ENCODE measurements at regions not wholly inside any gene's neighbourhood (a gene's known extent, or its start where the extent isn't known, plus 50 kb on each side); places are given as distances from the start of the nearest gene placed in this dataset.

- dilution Hi-C loops (cut with MboI; ENCODE audit: extremely low pct_ligation_motif_present, low sequenced_read_pairs), result no loop called here
- DNase-seq (ENCODE audit: low read depth, low spot score), result no peak
- H4K20me1 ChIP-seq (replicated peaks; ENCODE audit: control insufficient read depth, extremely low read depth, insufficient read depth, low read length), result no peaks in the 10 kb centered on the region
Measured at GRCh38 chr2:198712485-198712884, 745.3 kb downstream of the SATB2 start.

DNA sequence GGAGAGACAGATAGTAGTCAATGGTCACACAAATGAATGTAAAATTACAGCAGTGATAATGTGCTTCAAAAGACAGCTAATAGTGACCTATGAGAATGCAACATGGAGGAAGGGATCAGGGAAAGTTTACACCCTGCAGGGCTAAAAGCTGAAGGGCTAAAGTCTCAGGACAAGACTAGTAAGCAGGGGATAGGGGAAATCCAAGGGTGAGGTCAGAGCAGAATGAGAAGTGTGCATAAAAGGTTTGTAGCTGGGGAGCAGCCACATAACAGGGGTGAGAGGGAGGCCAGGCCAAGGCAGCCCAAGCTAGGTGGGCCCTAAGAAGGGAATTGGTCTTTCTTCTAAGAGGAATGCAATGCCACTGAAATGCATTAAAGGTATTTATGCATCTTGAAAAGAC, 746.3 kb downstream of the SATB2 start:
- no peaks in the 10 kb centered on the region for H3K36me3 ChIP-seq (ENCODE audit: control insufficient read depth in 2 of 2, extremely low read depth in 1 of 2, insufficient read depth in 2 of 2, low read length in 2 of 2)
- H3K27me3 ChIP-seq (ENCODE audit: control insufficient read depth in 2 of 2, insufficient read depth in 2 of 2, low read length in 2 of 2), result no peaks in the 10 kb centered on the region
- H3K4me1 ChIP-seq (ENCODE audit: control insufficient read depth, extremely low read depth, insufficient read depth, low read length), result no peaks in the 10 kb centered on the region
- FAIRE-seq (no peak), DNase-seq (ENCODE audit: low read depth, low spot score) (no peak)
- H3K4me3 ChIP-seq (replicated peaks in 1 of 3; ENCODE audit: insufficient read depth in 1 of 3, low read depth in 1 of 3, low read length in 3 of 3), result no peak overlapping the region
- H3K79me2 ChIP-seq (ENCODE audit: control insufficient read depth, insufficient read depth, low read length), result no peaks in the 10 kb centered on the region
- H3K9me1 ChIP-seq (replicated peaks; ENCODE audit: control insufficient read depth, extremely low read depth, insufficient read depth, low read length), result no peaks in the 10 kb centered on the region
- dilution Hi-C loops (cut with MboI; ENCODE audit: extremely low pct_ligation_motif_present, low sequenced_read_pairs) (no loop called here), intact Hi-C loops (cut with micrococcal nuclease) (no loop called here)
- no TSS peak for BruUV-seq (replicated peaks)
- H3K27ac ChIP-seq (ENCODE audit: insufficient read depth, low read depth, low read length), result no peak overlapping the region
- ChIA-PET CTCF (no interaction called here), POLR2A (no interaction called here)
- H2AFZ ChIP-seq (ENCODE audit: low read depth, low read length), result no peak overlapping the region
- no peak overlapping the region for H3K9ac ChIP-seq (replicated peaks; ENCODE audit: extremely low read depth, insufficient read depth, low read length)
- H3K4me2 ChIP-seq (ENCODE audit: insufficient read depth, low read length), result no peak overlapping the region
- H4K20me1 ChIP-seq (replicated peaks; ENCODE audit: control insufficient read depth, extremely low read depth, insufficient read depth, low read length), result no peaks in the 10 kb centered on the region
- peaks cover 2% of the 10 kb centered on the region for H3K9me3 ChIP-seq (replicated peaks; ENCODE audit: control insufficient read depth, insufficient read depth, low read length)
- no peak for TF ChIP-seq CTCF (IDR thresholded peaks at IDR 0.05; ENCODE audit: extremely low read depth in 1 of 2, insufficient read depth in 1 of 2, low read depth in 1 of 2, low read length in 2 of 2)
- no peak for TF ChIP-seq EZH2 (IDR thresholded peaks at IDR 0.05; ENCODE audit: borderline replicate concordance, low read depth, low read length, severe bottlenecking)
- TF ChIP-seq MAX (IDR thresholded peaks at IDR 0.05; ENCODE audit: insufficient read depth, insufficient read length), result no peak
- TF ChIP-seq JUN (IDR thresholded peaks at IDR 0.05; ENCODE audit: borderline replicate concordance, insufficient read depth, insufficient read length, low read depth), result no peak
- TF ChIP-seq MYC (IDR thresholded peaks at IDR 0.05; ENCODE audit: low read depth, low read length), result no peak
- TF ChIP-seq POLR2AphosphoS5 (IDR thresholded peaks at IDR 0.05; ENCODE audit: insufficient read depth, low read depth, low read length), result no peak
- TF ChIP-seq POLR2A (IDR thresholded peaks at IDR 0.05; ENCODE audit: low read depth, low read length), result no peak
- no peak for TF ChIP-seq FOS (IDR thresholded peaks at IDR 0.05; ENCODE audit: borderline replicate concordance, insufficient read depth, low read length)
- TF ChIP-seq GATA2 (IDR thresholded peaks at IDR 0.05; ENCODE audit: insufficient read depth, insufficient read length, low read depth, low read length), result no peak

More at GRCh38 chr2:198712485-198712884, 745.3 kb downstream of the SATB2 start:
- no peak overlapping the region for H3K4me2 ChIP-seq (ENCODE audit: insufficient read depth, low read length)
- no peak overlapping the region for H3K9ac ChIP-seq (replicated peaks; ENCODE audit: extremely low read depth, insufficient read depth, low read length)
- H3K27me3 ChIP-seq (ENCODE audit: control insufficient read depth in 2 of 2, insufficient read depth in 2 of 2, low read length in 2 of 2), result no peaks in the 10 kb centered on the region
- CTCF ChIA-PET, result no interaction called here
- no peak overlapping the region for H2AFZ ChIP-seq (ENCODE audit: low read depth, low read length)
- no TSS peak for BruUV-seq (replicated peaks)
- POLR2A ChIA-PET, result no interaction called here
- intact Hi-C loops (cut with micrococcal nuclease), result no loop called here
- TF ChIP-seq EZH2 (IDR thresholded peaks at IDR 0.05; ENCODE audit: borderline replicate concordance, low read depth, low read length, severe bottlenecking) (no peak), MYC (IDR thresholded peaks at IDR 0.05; ENCODE audit: low read depth, low read length) (no peak), POLR2A (IDR thresholded peaks at IDR 0.05; ENCODE audit: low read depth, low read length) (no peak), JUN (IDR thresholded peaks at IDR 0.05; ENCODE audit: borderline replicate concordance, insufficient read depth, insufficient read length, low read depth) (no peak), MAX (IDR thresholded peaks at IDR 0.05; ENCODE audit: insufficient read depth, insufficient read length) (no peak), POLR2AphosphoS5 (IDR thresholded peaks at IDR 0.05; ENCODE audit: insufficient read depth, low read depth, low read length) (no peak), FOS (IDR thresholded peaks at IDR 0.05; ENCODE audit: borderline replicate concordance, insufficient read depth, low read length) (no peak)
- no peak overlapping the region for H3K27ac ChIP-seq (ENCODE audit: insufficient read depth, low read depth, low read length)
- no peak overlapping the region for H3K4me3 ChIP-seq (replicated peaks in 1 of 3; ENCODE audit: insufficient read depth in 1 of 3, low read depth in 1 of 3, low read length in 3 of 3)
- H3K9me3 ChIP-seq (replicated peaks; ENCODE audit: control insufficient read depth, insufficient read depth, low read length), result peaks cover 2% of the 10 kb centered on the region
- no peaks in the 10 kb centered on the region for H3K4me1 ChIP-seq (ENCODE audit: control insufficient read depth, extremely low read depth, insufficient read depth, low read length)
- H3K9me1 ChIP-seq (replicated peaks; ENCODE audit: control insufficient read depth, extremely low read depth, insufficient read depth, low read length), result no peaks in the 10 kb centered on the region
- H3K79me2 ChIP-seq (ENCODE audit: control insufficient read depth, insufficient read depth, low read length), result no peaks in the 10 kb centered on the region
- FAIRE-seq, result no peak
- H3K36me3 ChIP-seq (ENCODE audit: control insufficient read depth in 2 of 2, extremely low read depth in 1 of 2, insufficient read depth in 2 of 2, low read length in 2 of 2), result no peaks in the 10 kb centered on the region
